ENCODE measurements at regions not wholly inside any gene's neighbourhood (a gene's known extent, or its start where the extent isn't known, plus 50 kb on each side); places are given as distances from the start of the nearest gene placed in this dataset.

- no peak for TF ChIP-seq EZH2phosphoT487 (IDR thresholded peaks at IDR 0.05; ENCODE audit: borderline replicate concordance)
- TF ChIP-seq POLR2A (IDR thresholded peaks at IDR 0.05; ENCODE audit: borderline replicate concordance, extremely low read depth, insufficient read depth, insufficient read length), result no peak
- TF ChIP-seq TCF7L2 (IDR thresholded peaks at IDR 0.05; ENCODE audit: borderline replicate concordance, extremely low read depth, insufficient read depth, insufficient read length), result no peak
- TF ChIP-seq CTCF (IDR thresholded peaks at IDR 0.05 in 2 of 3, conservative IDR thresholded peaks at IDR 0.05 in 1 of 3; ENCODE audit: borderline replicate concordance in 1 of 3, insufficient read depth in 1 of 3, low read depth in 2 of 3, low read length in 2 of 3), result no peak
- TF ChIP-seq RAD21 (IDR thresholded peaks at IDR 0.05; ENCODE audit: low read depth), result no peak
- no peak for TF ChIP-seq JUND (IDR thresholded peaks at IDR 0.05)
- TF ChIP-seq POLR2AphosphoS5 (IDR thresholded peaks at IDR 0.05; ENCODE audit: low read depth, low read length), result no peak
- TF ChIP-seq, protein P1, sequence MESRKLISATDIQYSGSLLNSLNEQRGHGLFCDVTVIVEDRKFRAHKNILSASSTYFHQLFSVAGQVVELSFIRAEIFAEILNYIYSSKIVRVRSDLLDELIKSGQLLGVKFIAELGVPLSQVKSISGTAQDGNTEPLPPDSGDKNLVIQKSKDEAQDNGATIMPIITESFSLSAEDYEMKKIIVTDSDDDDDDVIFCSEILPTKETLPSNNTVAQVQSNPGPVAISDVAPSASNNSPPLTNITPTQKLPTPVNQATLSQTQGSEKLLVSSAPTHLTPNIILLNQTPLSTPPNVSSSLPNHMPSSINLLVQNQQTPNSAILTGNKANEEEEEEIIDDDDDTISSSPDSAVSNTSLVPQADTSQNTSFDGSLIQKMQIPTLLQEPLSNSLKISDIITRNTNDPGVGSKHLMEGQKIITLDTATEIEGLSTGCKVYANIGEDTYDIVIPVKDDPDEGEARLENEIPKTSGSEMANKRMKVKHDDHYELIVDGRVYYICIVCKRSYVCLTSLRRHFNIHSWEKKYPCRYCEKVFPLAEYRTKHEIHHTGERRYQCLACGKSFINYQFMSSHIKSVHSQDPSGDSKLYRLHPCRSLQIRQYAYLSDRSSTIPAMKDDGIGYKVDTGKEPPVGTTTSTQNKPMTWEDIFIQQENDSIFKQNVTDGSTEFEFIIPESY (IDR thresholded peaks at IDR 0.05; ENCODE audit: extremely low read depth, insufficient replicate concordance, low read length), result no peak
Measured at GRCh38 chr3:161555320-161555719, 58.7 kb downstream of the OTOL1 start.

Data from HCT116 (cell line).